SH-SY5Y (cell line): ENCODE measurements at regions not wholly inside any gene's neighbourhood (a gene's known extent, or its start where the extent isn't known, plus 50 kb on each side); places are given as distances from the start of the nearest gene placed in this dataset.

ENCODE experiments used
- GATA2 ChIP-seq: IDR thresholded peaks from 2 replicates; pipeline ENCODE4 v1.6.1; 2011; ENCODE audit warnings: mild to moderate bottlenecking, low read depth, low read length
- GATA3 ChIP-seq: IDR thresholded peaks from 2 replicates; pipeline ENCODE4 v1.6.1; 2011; ENCODE audit warnings: low read depth, mild to moderate bottlenecking, low read length, moderate library complexity

DNA sequence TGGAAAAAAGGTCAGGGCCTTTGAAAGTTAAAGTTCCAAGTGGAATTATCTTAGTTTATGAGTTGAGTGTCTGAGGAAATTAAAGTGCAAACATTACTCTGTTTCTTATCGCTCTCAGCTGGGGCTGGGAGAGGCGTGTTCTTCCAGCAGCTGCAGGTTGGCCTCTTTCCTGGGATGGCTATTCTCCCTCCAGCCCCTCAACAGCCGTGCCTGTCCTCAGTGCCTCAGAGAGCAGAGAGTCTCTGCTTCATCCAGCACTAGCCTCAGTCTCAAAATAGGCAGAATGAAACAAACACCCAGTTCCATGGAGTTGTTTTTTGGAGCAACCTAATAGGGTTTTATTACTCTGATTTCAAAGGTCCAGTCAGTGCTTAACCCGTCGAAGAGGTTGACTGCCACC lies 298.1 kb downstream of the GALR1 start:
- TF ChIP-seq GATA3 (no peak), GATA2 (no peak)
